ENCODE measurements at regions not wholly inside any gene's neighbourhood (a gene's known extent, or its start where the extent isn't known, plus 50 kb on each side); places are given as distances from the start of the nearest gene placed in this dataset.

DNA sequence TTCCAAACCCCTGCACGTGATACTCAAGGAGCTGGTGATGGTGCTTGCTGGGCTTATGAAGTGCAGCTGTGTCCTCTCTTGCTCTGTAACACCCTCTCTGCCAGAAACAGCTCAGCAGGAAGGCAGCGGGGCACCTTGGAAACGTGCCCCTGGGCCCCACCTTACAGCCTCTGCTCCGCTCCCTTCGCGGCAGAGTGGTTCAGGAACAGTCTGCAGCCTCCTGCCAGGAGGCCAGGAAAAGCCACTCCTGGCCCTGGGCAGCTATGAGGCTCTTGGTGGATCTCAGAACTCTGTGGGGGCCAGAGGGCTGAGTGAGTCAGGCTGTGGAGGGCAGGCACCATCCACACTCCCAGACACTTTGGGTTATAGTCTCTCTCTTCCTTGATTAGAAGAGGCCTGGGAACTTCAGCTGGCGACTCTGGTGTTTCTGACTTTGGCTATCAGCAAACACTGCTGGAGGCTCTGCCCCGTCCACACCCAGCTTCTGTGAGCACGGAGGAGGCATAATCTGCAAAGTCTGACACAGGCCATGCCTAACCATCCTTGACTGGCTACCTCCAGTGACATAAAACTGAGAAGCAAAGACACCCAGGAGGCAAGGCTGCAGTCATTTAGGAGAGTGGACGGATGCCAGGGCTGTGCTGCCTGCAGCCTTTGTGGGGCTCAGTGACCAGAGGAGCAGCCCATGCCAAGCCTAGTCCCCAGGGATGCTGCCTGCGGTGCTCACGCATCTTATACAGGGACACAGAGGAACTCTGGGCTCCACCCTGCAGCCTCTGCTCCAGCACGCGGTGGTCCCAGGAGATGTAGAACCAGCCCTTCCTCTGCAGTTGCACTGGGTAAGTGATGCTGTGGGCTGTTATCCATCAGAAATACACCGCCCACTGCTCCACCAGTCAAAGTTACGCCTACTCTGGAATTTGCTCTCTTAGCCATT is 65.3 kb downstream of the METRNL start:
- no peaks in the 10 kb centered on the region for H3K36me3 ChIP-seq (ENCODE audit: control insufficient read depth in 2 of 2, extremely low read depth in 1 of 2, insufficient read depth in 2 of 2, low read length in 2 of 2)
- H3K9me3 ChIP-seq (replicated peaks; ENCODE audit: control insufficient read depth, insufficient read depth, low read length) = no peaks in the 10 kb centered on the region
- BruUV-seq (replicated peaks) = no TSS peak
- no peak for DNase-seq (ENCODE audit: low read depth, low spot score)
- no peak overlapping the region for H3K4me3 ChIP-seq (replicated peaks in 1 of 3; ENCODE audit: insufficient read depth in 1 of 3, low read depth in 1 of 3, low read length in 3 of 3)
- no peaks in the 10 kb centered on the region for H3K4me1 ChIP-seq (ENCODE audit: control insufficient read depth, extremely low read depth, insufficient read depth, low read length)
- H3K9me1 ChIP-seq (replicated peaks; ENCODE audit: control insufficient read depth, extremely low read depth, insufficient read depth, low read length) = no peaks in the 10 kb centered on the region
- H4K20me1 ChIP-seq (replicated peaks; ENCODE audit: control insufficient read depth, extremely low read depth, insufficient read depth, low read length) = no peaks in the 10 kb centered on the region
- H3K27ac ChIP-seq (ENCODE audit: insufficient read depth, low read depth, low read length) = no peak overlapping the region
- CTCF ChIA-PET = interaction anchor here (1.0 to 1.2 kb wide), 2 partner anchors 11 kb away, joined by 3 to 4 read pairs; no protein-coding TSS in a partner anchor
- H3K27me3 ChIP-seq (ENCODE audit: control insufficient read depth in 2 of 2, insufficient read depth in 2 of 2, low read length in 2 of 2) = peaks cover 16 to 40% of the 10 kb centered on the region in 2 experiments
- H3K4me2 ChIP-seq (ENCODE audit: insufficient read depth, low read length) = no peak overlapping the region
- intact Hi-C loops (cut with micrococcal nuclease) (no loop called here), dilution Hi-C loops (cut with MboI; ENCODE audit: extremely low pct_ligation_motif_present, low sequenced_read_pairs) (no loop called here)
- no peak for FAIRE-seq
- TF ChIP-seq JUN (IDR thresholded peaks at IDR 0.05; ENCODE audit: borderline replicate concordance, insufficient read depth, insufficient read length, low read depth) (no peak), GATA2 (IDR thresholded peaks at IDR 0.05; ENCODE audit: insufficient read depth, insufficient read length, low read depth, low read length) (no peak), POLR2AphosphoS5 (IDR thresholded peaks at IDR 0.05; ENCODE audit: insufficient read depth, low read depth, low read length) (no peak), POLR2A (IDR thresholded peaks at IDR 0.05; ENCODE audit: low read depth, low read length) (no peak), EZH2 (IDR thresholded peaks at IDR 0.05; ENCODE audit: borderline replicate concordance, low read depth, low read length, severe bottlenecking) (no peak), MYC (IDR thresholded peaks at IDR 0.05; ENCODE audit: low read depth, low read length) (no peak), FOS (IDR thresholded peaks at IDR 0.05; ENCODE audit: borderline replicate concordance, insufficient read depth, low read length) (no peak)
- TF ChIP-seq, protein P1, sequence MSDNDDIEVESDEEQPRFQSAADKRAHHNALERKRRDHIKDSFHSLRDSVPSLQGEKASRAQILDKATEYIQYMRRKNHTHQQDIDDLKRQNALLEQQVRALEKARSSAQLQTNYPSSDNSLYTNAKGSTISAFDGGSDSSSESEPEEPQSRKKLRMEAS (IDR thresholded peaks at IDR 0.05; ENCODE audit: insufficient read depth, insufficient read length) = no peak
- TF ChIP-seq, protein P2, sequence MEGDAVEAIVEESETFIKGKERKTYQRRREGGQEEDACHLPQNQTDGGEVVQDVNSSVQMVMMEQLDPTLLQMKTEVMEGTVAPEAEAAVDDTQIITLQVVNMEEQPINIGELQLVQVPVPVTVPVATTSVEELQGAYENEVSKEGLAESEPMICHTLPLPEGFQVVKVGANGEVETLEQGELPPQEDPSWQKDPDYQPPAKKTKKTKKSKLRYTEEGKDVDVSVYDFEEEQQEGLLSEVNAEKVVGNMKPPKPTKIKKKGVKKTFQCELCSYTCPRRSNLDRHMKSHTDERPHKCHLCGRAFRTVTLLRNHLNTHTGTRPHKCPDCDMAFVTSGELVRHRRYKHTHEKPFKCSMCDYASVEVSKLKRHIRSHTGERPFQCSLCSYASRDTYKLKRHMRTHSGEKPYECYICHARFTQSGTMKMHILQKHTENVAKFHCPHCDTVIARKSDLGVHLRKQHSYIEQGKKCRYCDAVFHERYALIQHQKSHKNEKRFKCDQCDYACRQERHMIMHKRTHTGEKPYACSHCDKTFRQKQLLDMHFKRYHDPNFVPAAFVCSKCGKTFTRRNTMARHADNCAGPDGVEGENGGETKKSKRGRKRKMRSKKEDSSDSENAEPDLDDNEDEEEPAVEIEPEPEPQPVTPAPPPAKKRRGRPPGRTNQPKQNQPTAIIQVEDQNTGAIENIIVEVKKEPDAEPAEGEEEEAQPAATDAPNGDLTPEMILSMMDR (IDR thresholded peaks at IDR 0.05; ENCODE audit: extremely low read depth in 1 of 2, insufficient read depth in 1 of 2, low read depth in 1 of 2, low read length in 2 of 2) = no peak
- no peaks in the 10 kb centered on the region for H3K79me2 ChIP-seq (ENCODE audit: control insufficient read depth, insufficient read depth, low read length)
- POLR2A ChIA-PET = interaction anchor here (0.6 kb wide), 1 partner anchor 31 kb away, joined by 3 read pairs; no protein-coding TSS in a partner anchor
- H2AFZ ChIP-seq (ENCODE audit: low read depth, low read length) = no peak overlapping the region
- no peak overlapping the region for H3K9ac ChIP-seq (replicated peaks; ENCODE audit: extremely low read depth, insufficient read depth, low read length)
